ENCODE measurements at regions not wholly inside any gene's neighbourhood (a gene's known extent, or its start where the extent isn't known, plus 50 kb on each side); places are given as distances from the start of the nearest gene placed in this dataset.
A peak's percentile ranks its signal among the peaks of the same experiment; 100 is the strongest.

DNA sequence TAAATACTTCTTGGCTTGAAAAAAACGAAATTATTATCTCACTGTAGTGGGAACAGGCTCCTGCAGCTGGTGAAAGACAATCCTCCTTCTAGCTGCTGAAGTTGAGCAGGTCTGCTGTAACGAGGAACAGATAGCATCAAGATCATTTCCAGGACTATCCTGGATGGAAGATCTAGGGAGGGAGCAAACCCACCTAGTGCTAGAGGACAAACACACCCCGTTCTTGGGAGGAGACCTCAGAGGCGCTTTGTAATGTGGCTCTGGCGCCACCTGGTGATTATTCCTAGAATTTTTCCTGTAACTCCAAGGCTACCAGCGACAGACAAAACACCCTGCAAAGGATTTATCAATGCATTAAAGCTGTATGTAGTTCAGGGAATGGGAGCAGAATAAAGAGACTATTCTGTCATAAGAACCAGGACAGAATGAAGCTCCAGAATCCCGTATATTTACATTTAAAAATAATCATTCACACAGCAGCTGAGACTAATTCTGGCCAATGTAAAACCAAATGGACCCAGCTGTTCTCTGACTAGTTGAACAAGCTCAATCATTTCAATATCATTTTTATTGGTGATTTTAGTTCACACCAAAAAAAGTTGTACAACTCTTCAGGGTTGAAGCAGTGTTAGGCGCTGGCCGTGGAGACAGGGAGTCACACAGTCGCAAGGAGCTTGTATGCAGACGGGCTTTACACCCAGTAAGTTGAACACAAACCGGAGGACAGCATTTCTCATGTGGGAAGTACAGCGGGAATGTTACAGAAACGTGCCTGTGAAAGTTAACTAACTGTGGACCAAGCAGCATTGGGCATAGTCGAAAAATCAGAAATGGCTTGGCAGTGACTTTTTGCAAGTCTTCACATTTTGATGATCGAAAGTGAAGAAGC lies 290.3 kb downstream of the TRIB2 start:
- TF ChIP-seq, protein P1, sequence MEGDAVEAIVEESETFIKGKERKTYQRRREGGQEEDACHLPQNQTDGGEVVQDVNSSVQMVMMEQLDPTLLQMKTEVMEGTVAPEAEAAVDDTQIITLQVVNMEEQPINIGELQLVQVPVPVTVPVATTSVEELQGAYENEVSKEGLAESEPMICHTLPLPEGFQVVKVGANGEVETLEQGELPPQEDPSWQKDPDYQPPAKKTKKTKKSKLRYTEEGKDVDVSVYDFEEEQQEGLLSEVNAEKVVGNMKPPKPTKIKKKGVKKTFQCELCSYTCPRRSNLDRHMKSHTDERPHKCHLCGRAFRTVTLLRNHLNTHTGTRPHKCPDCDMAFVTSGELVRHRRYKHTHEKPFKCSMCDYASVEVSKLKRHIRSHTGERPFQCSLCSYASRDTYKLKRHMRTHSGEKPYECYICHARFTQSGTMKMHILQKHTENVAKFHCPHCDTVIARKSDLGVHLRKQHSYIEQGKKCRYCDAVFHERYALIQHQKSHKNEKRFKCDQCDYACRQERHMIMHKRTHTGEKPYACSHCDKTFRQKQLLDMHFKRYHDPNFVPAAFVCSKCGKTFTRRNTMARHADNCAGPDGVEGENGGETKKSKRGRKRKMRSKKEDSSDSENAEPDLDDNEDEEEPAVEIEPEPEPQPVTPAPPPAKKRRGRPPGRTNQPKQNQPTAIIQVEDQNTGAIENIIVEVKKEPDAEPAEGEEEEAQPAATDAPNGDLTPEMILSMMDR (IDR thresholded peaks at IDR 0.05) = peak; percentile 90
- no peak for TF ChIP-seq EZH2phosphoT487 (IDR thresholded peaks at IDR 0.05)
